GM10847 (cell line): ENCODE measurements at regions not wholly inside any gene's neighbourhood (a gene's known extent, or its start where the extent isn't known, plus 50 kb on each side); places are given as distances from the start of the nearest gene placed in this dataset.

Experiments used
- POLR2A ChIP-seq: IDR thresholded peaks from 2 replicates; pipeline ENCODE4 v1.6.1; 2011; ENCODE audit not compliant: insufficient read length; ENCODE audit errors: extremely low read depth

DNA sequence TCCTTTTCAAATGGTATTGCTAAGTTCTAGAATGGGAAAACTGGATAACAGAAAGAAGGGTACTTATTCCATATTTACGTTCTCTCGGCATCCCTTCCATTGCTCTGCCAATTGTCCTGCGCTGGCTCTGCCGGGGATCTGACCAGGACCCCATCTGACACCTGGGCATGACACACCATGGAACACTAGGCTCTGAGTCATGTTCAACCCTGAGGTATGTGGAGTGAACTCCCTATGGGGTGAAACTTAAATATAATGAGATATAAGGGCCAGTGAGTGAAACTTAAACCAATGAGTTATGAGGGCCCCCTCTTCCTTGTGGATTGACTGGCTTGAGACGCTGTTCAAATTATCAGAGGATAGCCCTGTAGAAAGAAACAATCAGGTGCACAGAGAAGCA lies 55.1 kb upstream of the ZEB1 start:
- TF ChIP-seq POLR2A: no peak

DNA sequence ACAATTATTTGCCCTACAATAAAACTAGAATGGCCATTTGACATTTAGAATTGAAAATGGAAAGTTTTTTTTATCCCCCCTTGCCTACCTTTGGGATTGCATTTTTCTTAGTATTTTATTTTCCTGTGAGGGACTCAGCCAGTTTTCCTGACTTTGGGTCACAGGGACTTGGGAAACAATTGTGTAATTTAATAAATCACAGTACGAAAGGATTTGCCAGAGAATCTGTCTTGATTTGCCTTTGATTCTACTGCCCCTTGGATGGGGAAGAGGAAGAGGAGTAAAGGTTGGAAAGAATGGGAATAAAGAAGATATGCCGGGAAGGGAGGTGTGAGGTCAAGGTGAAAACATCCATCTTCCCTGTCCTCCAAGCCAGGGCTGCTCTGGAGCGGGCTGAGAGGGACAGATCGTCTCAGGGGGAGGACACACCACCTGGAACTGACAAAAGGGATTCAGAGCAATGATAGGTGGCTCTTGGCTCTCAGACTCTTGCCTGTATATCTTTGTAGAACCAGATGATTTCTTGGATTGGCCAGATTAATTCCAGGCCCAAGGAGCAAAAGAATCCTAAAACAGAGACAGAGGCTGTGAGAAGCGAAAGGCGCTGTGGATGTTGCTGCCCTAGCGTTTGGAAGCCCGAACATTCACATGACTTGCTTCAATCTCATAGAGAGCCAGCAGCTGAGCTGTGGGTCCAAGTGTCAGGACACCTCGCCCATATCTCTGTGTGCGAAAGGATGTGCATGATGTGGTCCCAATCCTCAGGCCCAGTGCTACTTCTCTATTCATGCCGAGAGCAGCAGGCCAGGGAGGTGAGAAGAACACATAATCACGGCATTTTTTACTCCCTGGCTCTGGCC lies 50.3 kb upstream of the ZEB1 start:
- no peak for TF ChIP-seq POLR2A
